CD1c-positive myeloid dendritic cell (primary cell): ENCODE measurements at regions not wholly inside any gene's neighbourhood (a gene's known extent, or its start where the extent isn't known, plus 50 kb on each side); places are given as distances from the start of the nearest gene placed in this dataset.

Experiments
- DNase-seq: peaks from one replicate; pipeline ENCODE4 v3.0.0-alpha.2; 2016; ENCODE audit errors: extremely low spot score

- DNase-seq, result no peak
Measured at GRCh38 chr6:50610562-50610961, 102.8 kb upstream of the TFAP2D start.

- DNase-seq, result no peak
Measured at GRCh38 chr6:50635429-50635828, 77.9 kb upstream of the TFAP2D start.

- DNase-seq, result no peak
Measured at GRCh38 chr6:50637267-50637666, 76.1 kb upstream of the TFAP2D start.

GRCh38 chr6:50649086-50649485 lies 64.2 kb upstream of the TFAP2D start:
- no peak for DNase-seq

GRCh38 chr6:50653253-50653652 lies 60.1 kb upstream of the TFAP2D start:
- no peak for DNase-seq

GRCh38 chr6:50654155-50654554 lies 59.2 kb upstream of the TFAP2D start:
- DNase-seq, result no peak

- no peak for DNase-seq
Measured at GRCh38 chr6:50655848-50656453, 57.4 kb upstream of the TFAP2D start.

- DNase-seq, result no peak
Measured at GRCh38 chr6:50657513-50657912, 55.8 kb upstream of the TFAP2D start.

- no peak for DNase-seq
Measured at GRCh38 chr6:50658561-50658960, 54.8 kb upstream of the TFAP2D start.

- no peak for DNase-seq
Measured at GRCh38 chr6:50661636-50662035, 51.7 kb upstream of the TFAP2D start.
